NCI-H2171 treated with DMSO at 0.1 percent for 48 hours (cell line): ENCODE measurements at regions not wholly inside any gene's neighbourhood (a gene's known extent, or its start where the extent isn't known, plus 50 kb on each side); places are given as distances from the start of the nearest gene placed in this dataset.

Source experiments
- DNase-seq: peaks from one replicate; lab custom pipeline; 2025; lab: John Stamatoyannopoulos, UW

- no peak for DNase-seq
These were observed 58.8 kb upstream of the RAI14 start for GRCh38 chr5:34597034-34598027.

- no peak for DNase-seq
These were observed 57.8 kb upstream of the RAI14 start for GRCh38 chr5:34598177-34598794.

GRCh38 chr5:34599471-34600117, 56.5 kb upstream of the RAI14 start:
- DNase-seq: no peak

GRCh38 chr5:34600118-34600493, 56.0 kb upstream of the RAI14 start:
- no peak for DNase-seq

- DNase-seq: no peak
These were observed 52.8 kb upstream of the RAI14 start for GRCh38 chr5:34603378-34603777.

- DNase-seq: no peak
These were observed 51.9 kb upstream of the RAI14 start for GRCh38 chr5:34604119-34604675.

GRCh38 chr5:34606101-34606500, 50.0 kb upstream of the RAI14 start:
- no peak for DNase-seq
